Stomach (tissue), 4 donors: ENCODE measurements at regions not wholly inside any gene's neighbourhood (a gene's known extent, or its start where the extent isn't known, plus 50 kb on each side); places are given as distances from the start of the nearest gene placed in this dataset.

Source experiments
- EP300 ChIP-seq: sonication (generic); formaldehyde crosslinking; IDR thresholded peaks from one replicate; pipeline ENCODE4 v1.6.1; 2017; ENCODE audit warnings: antibody characterized with exemption
- POLR2A ChIP-seq, 4 donors: fragments of 450-650 bp; IDR thresholded peaks; one replicate each; pipeline ENCODE4 v1.6.1; 2016; ENCODE audit warnings: antibody characterized with exemption in 4 of 4, control low read depth in 2 of 4, mild to moderate bottlenecking in 1 of 4, moderate library complexity in 1 of 4
- POLR2AphosphoS5 ChIP-seq, 3 donors: sonication (generic); formaldehyde crosslinking; IDR thresholded peaks; one replicate each; pipeline ENCODE4 v1.6.1; 2016; ENCODE audit warnings: antibody characterized with exemption in 3 of 3
- TF ChIP-seq, protein P1 (sequence below), 7 experiments: fragments of 450-650 bp in 4 of 7; fragments of 200-600 bp in 3 of 7; sonication (generic) in 3 of 7; IDR thresholded peaks; one replicate each; pipeline ENCODE4 v1.5.1; 2016 to 2019; ENCODE audit warnings: antibody characterized with exemption in 7 of 7, control low read depth in 2 of 7, mild to moderate bottlenecking in 1 of 7

DNA sequence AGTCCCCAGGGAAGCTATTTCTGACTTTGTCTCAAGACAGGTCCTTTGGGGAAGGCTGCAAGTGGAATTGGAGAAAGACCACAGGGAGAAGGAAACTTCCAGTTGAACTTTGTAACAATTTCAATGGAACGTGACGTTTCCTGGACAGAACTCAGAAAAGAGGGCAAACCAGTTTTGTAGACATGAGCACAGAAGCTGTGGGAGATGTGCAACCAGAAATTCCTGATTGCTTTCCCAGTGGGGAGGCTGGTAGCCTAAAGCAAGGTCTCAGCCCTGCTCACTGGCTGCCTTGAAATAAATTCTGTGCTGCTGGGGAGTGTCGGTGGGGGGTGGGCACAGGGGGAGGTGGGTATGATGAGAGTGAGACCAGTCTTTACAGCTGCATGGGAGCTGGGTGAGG is 1206.7 kb upstream of the ADGRL2 start:
- TF ChIP-seq, protein P1, sequence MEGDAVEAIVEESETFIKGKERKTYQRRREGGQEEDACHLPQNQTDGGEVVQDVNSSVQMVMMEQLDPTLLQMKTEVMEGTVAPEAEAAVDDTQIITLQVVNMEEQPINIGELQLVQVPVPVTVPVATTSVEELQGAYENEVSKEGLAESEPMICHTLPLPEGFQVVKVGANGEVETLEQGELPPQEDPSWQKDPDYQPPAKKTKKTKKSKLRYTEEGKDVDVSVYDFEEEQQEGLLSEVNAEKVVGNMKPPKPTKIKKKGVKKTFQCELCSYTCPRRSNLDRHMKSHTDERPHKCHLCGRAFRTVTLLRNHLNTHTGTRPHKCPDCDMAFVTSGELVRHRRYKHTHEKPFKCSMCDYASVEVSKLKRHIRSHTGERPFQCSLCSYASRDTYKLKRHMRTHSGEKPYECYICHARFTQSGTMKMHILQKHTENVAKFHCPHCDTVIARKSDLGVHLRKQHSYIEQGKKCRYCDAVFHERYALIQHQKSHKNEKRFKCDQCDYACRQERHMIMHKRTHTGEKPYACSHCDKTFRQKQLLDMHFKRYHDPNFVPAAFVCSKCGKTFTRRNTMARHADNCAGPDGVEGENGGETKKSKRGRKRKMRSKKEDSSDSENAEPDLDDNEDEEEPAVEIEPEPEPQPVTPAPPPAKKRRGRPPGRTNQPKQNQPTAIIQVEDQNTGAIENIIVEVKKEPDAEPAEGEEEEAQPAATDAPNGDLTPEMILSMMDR (IDR thresholded peaks at IDR 0.05) = no peak
- TF ChIP-seq POLR2AphosphoS5 (IDR thresholded peaks at IDR 0.05) (no peak), POLR2A (IDR thresholded peaks at IDR 0.05) (no peak), EP300 (no peak)
